ENCODE measurements at regions not wholly inside any gene's neighbourhood (a gene's known extent, or its start where the extent isn't known, plus 50 kb on each side); places are given as distances from the start of the nearest gene placed in this dataset.

GRCh38 chr21:38950435-38951094, 144.8 kb downstream of the ETS2 start (continued):
- TF ChIP-seq SP7 (tag by site-specific recombination; IDR thresholded peaks at IDR 0.05) (peak; percentile 59), ZNF558 (tag by site-specific recombination; IDR thresholded peaks at IDR 0.05) (no peak), FEZF1 (tag by site-specific recombination; IDR thresholded peaks at IDR 0.05) (peak; percentile 61; the same call in 1 of the 2 replicates)

- TF ChIP-seq ZIC2 (tag by site-specific recombination; IDR thresholded peaks at IDR 0.05) = no peak
- peak; percentile 71 for TF ChIP-seq ATF2 (tag by site-specific recombination; IDR thresholded peaks at IDR 0.05; ENCODE audit: low read depth)
- peaks cover 4% of the 10 kb centered on the region; the same call in 1 of the 2 replicates for H3K4me1 ChIP-seq (ENCODE audit: control insufficient read depth, insufficient read depth, low read length)
- ChIA-PET CTCF (interaction anchor here (1.0 kb wide), 1 partner anchor 14 kb away, joined by 3 read pairs; no protein-coding TSS in a partner anchor), POLR2A (interaction anchor here (0.6 kb wide), 1 partner anchor 143 kb away, joined by 6 read pairs; the partner anchor contains the start of gene ETS2)
- no peak overlapping the region for H3K4me3 ChIP-seq (ENCODE audit: low read depth, low read length)
- no peaks in the 10 kb centered on the region for H3K9me3 ChIP-seq (ENCODE audit: control insufficient read depth, insufficient read depth, low read depth, low read length)
- H3K27ac ChIP-seq (ENCODE audit: extremely low read depth, low read depth, low read length) = no peak overlapping the region
- no peaks in the 10 kb centered on the region for H3K36me3 ChIP-seq (ENCODE audit: control insufficient read depth in 2 of 2, insufficient read depth in 1 of 2, low read length in 2 of 2)
These were observed 143.3 kb downstream of the ETS2 start for GRCh38 chr21:38949070-38949380.

GRCh38 chr21:38948377-38949069, 142.8 kb downstream of the ETS2 start:
- Histone ChIP-seq H3K9me3 (ENCODE audit: control insufficient read depth, insufficient read depth, low read depth, low read length) (no peaks in the 10 kb centered on the region), H3K4me1 (ENCODE audit: control insufficient read depth, insufficient read depth, low read length) (peaks cover 4% of the 10 kb centered on the region; the same call in 1 of the 2 replicates), H3K36me3 (ENCODE audit: control insufficient read depth in 2 of 2, insufficient read depth in 1 of 2, low read length in 2 of 2) (no peaks in the 10 kb centered on the region), H3K27ac (ENCODE audit: extremely low read depth, low read depth, low read length) (no peak overlapping the region), H3K4me3 (ENCODE audit: low read depth, low read length) (no peak overlapping the region)
- POLR2A ChIA-PET = interaction anchor here (0.6 kb wide), 1 partner anchor 143 kb away, joined by 6 read pairs; the partner anchor contains the start of gene ETS2
- no peak for TF ChIP-seq PBX3 (CRISPR knock-in tag; IDR thresholded peaks at IDR 0.05)
- CTCF ChIA-PET = interaction anchor here (0.5 to 1.0 kb wide), 2 partner anchors 14 to 155 kb away, joined by 3 to 4 read pairs; no protein-coding TSS in a partner anchor

- Histone ChIP-seq H3K4me3 (ENCODE audit: low read depth, low read length) (no peak overlapping the region), H3K27ac (ENCODE audit: extremely low read depth, low read depth, low read length) (no peak overlapping the region), H3K36me3 (ENCODE audit: control insufficient read depth in 2 of 2, insufficient read depth in 1 of 2, low read length in 2 of 2) (no peaks in the 10 kb centered on the region), H3K4me1 (ENCODE audit: control insufficient read depth, insufficient read depth, low read length) (peaks cover 4% of the 10 kb centered on the region; the same call in 1 of the 2 replicates), H3K9me3 (ENCODE audit: control insufficient read depth, insufficient read depth, low read depth, low read length) (no peaks in the 10 kb centered on the region)
- ChIA-PET CTCF (no interaction called here), POLR2A (interaction anchor here (0.6 kb wide), 1 partner anchor 490 kb away, joined by 3 read pairs; no protein-coding TSS in a partner anchor)
- TF ChIP-seq IKZF3 (tag by site-specific recombination; IDR thresholded peaks at IDR 0.05) = 0 out of 2 replicates have a peak, but pooled peaks have one; percentile 26
- peak; percentile 21; the same call in 1 of the 2 replicates for TF ChIP-seq FEZF1 (tag by site-specific recombination; IDR thresholded peaks at IDR 0.05)
- TF ChIP-seq ZNF37A (tag by site-specific recombination; IDR thresholded peaks at IDR 0.05) = no peak
- peak; percentile 91 for TF ChIP-seq ZIC2 (tag by site-specific recombination; IDR thresholded peaks at IDR 0.05)
- no peak for TF ChIP-seq ZNF701 (tag by site-specific recombination; IDR thresholded peaks at IDR 0.05)
- TF ChIP-seq GLIS1 (tag by site-specific recombination; IDR thresholded peaks at IDR 0.05) = peak; percentile 42; the same call in 1 of the 2 replicates
- 0 out of 2 replicates have a peak, but pooled peaks have one; percentile 20 for TF ChIP-seq TRIM28 (IDR thresholded peaks at IDR 0.05; ENCODE audit: borderline replicate concordance, low read length)
- TF ChIP-seq ZNF514 (tag by site-specific recombination; IDR thresholded peaks at IDR 0.05) = no peak
- TF ChIP-seq WT1 (tag by site-specific recombination; IDR thresholded peaks at IDR 0.05) = peak; percentile 40; the same call in 1 of the 2 replicates
- TF ChIP-seq ZNF341 (tag by site-specific recombination; IDR thresholded peaks at IDR 0.05; ENCODE audit: low read depth) = peak; percentile 86
- peak; percentile 69 for TF ChIP-seq PRDM6 (tag by site-specific recombination; IDR thresholded peaks at IDR 0.05)
- peak; percentile 88 for TF ChIP-seq GFI1B (tag by site-specific recombination; IDR thresholded peaks at IDR 0.05)
- peak; percentile 68 for TF ChIP-seq PRDM10 (tag by site-specific recombination; IDR thresholded peaks at IDR 0.05)
- TF ChIP-seq ZNF138 (tag by site-specific recombination; IDR thresholded peaks at IDR 0.05; ENCODE audit: borderline replicate concordance) = no peak
These were observed 140.0 kb downstream of the ETS2 start for GRCh38 chr21:38945545-38946245.
